ENCODE measurements at regions not wholly inside any gene's neighbourhood (a gene's known extent, or its start where the extent isn't known, plus 50 kb on each side); places are given as distances from the start of the nearest gene placed in this dataset.

GRCh38 chr21:28790335-28790734, 202.3 kb downstream of the LTN1 start:
- Histone ChIP-seq H3K4me3 (ENCODE audit: low read depth, low read length) (no peak overlapping the region), H3K27ac (ENCODE audit: low read depth, low read length) (no peak overlapping the region), H3K9me3 (ENCODE audit: control insufficient read depth, insufficient read depth, low read length) (no peaks in the 10 kb centered on the region), H3K27me3 (ENCODE audit: control insufficient read depth, insufficient read depth, low read length) (no peaks in the 10 kb centered on the region)
- ChIA-PET CTCF (interaction anchor here (3.2 kb wide), 1 partner anchor 45 kb away, joined by 21 read pairs; no protein-coding TSS in a partner anchor), POLR2A (no interaction called here)
- DNase-seq (ENCODE audit: low read depth, low spot score): no peak
- TF ChIP-seq, protein P1, sequence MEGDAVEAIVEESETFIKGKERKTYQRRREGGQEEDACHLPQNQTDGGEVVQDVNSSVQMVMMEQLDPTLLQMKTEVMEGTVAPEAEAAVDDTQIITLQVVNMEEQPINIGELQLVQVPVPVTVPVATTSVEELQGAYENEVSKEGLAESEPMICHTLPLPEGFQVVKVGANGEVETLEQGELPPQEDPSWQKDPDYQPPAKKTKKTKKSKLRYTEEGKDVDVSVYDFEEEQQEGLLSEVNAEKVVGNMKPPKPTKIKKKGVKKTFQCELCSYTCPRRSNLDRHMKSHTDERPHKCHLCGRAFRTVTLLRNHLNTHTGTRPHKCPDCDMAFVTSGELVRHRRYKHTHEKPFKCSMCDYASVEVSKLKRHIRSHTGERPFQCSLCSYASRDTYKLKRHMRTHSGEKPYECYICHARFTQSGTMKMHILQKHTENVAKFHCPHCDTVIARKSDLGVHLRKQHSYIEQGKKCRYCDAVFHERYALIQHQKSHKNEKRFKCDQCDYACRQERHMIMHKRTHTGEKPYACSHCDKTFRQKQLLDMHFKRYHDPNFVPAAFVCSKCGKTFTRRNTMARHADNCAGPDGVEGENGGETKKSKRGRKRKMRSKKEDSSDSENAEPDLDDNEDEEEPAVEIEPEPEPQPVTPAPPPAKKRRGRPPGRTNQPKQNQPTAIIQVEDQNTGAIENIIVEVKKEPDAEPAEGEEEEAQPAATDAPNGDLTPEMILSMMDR (IDR thresholded peaks at IDR 0.05; ENCODE audit: low read depth, low read length): no peak

GRCh38 chr21:28789523-28789922, 203.2 kb downstream of the LTN1 start:
- no peak overlapping the region for H3K27ac ChIP-seq (ENCODE audit: low read depth, low read length)
- no peaks in the 10 kb centered on the region for H3K9me3 ChIP-seq (ENCODE audit: control insufficient read depth, insufficient read depth, low read length)
- ChIA-PET CTCF (no interaction called here), POLR2A (no interaction called here)
- no peaks in the 10 kb centered on the region for H3K27me3 ChIP-seq (ENCODE audit: control insufficient read depth, insufficient read depth, low read length)
- no peak for DNase-seq (ENCODE audit: low read depth, low spot score)
- no peak overlapping the region for H3K4me3 ChIP-seq (ENCODE audit: low read depth, low read length)
- TF ChIP-seq, protein P1 (IDR thresholded peaks at IDR 0.05; ENCODE audit: low read depth, low read length): no peak

- H3K27me3 ChIP-seq (ENCODE audit: control insufficient read depth, insufficient read depth, low read length): no peaks in the 10 kb centered on the region
- peaks cover 8% of the 10 kb centered on the region for H3K9me3 ChIP-seq (ENCODE audit: control insufficient read depth, insufficient read depth, low read length)
- TF ChIP-seq, protein P1 (IDR thresholded peaks at IDR 0.05; ENCODE audit: low read depth, low read length): no peak
- ChIA-PET CTCF (no interaction called here), POLR2A (no interaction called here)
- no peak overlapping the region for H3K4me3 ChIP-seq (ENCODE audit: low read depth, low read length)
- H3K27ac ChIP-seq (ENCODE audit: low read depth, low read length): no peak overlapping the region
- no peak for DNase-seq (ENCODE audit: low read depth, low spot score)
Measured at GRCh38 chr21:28788030-28788429, 204.6 kb downstream of the LTN1 start.

DNA sequence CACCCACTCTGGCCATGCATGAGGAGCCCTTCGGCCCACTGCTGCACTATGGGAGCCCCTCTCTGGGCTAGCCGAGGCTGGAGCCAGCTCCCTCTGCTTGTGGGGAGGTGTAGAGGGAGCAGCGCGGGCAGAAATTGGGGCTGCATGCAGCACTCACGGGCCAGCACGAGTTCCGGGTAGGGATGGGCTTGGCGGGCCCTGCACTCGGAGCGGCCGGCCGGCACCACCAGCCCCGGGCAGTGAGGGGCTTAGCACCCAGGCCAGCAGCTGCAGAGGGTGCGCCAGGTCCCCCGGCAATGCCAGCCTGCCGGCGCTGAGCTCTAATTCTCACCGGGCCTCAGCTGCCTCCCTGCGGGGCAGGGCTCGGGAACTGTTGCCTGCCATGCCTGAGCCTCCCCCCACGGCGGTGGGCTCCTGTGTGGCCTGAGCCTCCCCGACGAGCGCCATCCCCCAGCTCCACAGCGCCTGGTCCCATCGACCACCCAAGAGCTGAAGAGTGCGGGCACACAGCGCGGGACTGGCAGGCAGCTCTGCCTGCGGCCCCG, 209.0 kb downstream of the LTN1 start:
- H3K27me3 ChIP-seq (ENCODE audit: control insufficient read depth, insufficient read depth, low read length): no peaks in the 10 kb centered on the region
- no peak overlapping the region for H3K27ac ChIP-seq (ENCODE audit: low read depth, low read length)
- H3K9me3 ChIP-seq (ENCODE audit: control insufficient read depth, insufficient read depth, low read length): peaks cover 8% of the 10 kb centered on the region
- POLR2A ChIA-PET: no interaction called here
- TF ChIP-seq, protein P1 (IDR thresholded peaks at IDR 0.05; ENCODE audit: low read depth, low read length): no peak
- CTCF ChIA-PET: interaction anchor here (0.7 kb wide), 1 partner anchor 30 kb away, joined by 4 read pairs; no protein-coding TSS in a partner anchor
- DNase-seq (ENCODE audit: low read depth, low spot score): no peak
- H3K4me3 ChIP-seq (ENCODE audit: low read depth, low read length): no peak overlapping the region

DNA sequence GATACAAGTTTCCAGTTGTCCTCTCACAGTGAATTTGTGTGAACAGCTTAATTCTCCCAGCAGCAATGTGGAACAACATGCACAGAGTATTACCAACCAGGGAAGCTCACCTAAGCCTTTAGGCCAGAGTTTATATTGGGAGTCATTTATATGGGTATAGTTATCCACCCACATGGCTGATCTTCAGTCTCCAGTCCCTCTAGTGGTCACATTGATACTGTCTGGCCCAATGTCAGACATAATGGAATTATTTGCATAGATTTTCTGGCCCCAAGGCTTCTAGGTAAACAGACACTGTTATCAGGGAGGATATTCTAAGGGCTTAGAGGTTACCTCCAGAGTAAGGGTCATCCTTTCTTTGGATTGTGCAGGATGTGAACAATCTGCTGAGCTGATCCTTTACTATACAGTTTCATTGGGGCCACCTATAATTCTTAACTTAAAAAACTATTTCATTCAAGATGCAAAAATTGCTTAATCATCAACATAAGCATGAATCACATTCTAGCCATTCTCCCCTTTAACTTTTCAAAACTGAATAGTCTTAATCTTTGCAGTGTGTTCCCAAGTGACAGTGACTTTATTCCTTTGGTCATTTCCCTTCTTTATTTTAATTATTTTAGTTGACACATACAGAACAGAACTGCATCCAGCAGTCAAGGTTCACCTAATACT, 210.9 kb downstream of the LTN1 start:
- H3K4me3 ChIP-seq (ENCODE audit: low read depth, low read length): no peak overlapping the region
- TF ChIP-seq, protein P1 (IDR thresholded peaks at IDR 0.05; ENCODE audit: low read depth, low read length): peak; percentile 69
- no peak for DNase-seq (ENCODE audit: low read depth, low spot score)
- POLR2A ChIA-PET: no interaction called here
- no peak overlapping the region for H3K27ac ChIP-seq (ENCODE audit: low read depth, low read length)
- CTCF ChIA-PET: interaction anchor here (0.6 to 1.8 kb wide), 11 partner anchors 9 to 442 kb away, joined by 3 to 10 read pairs (median 4); no protein-coding TSS in a partner anchor
- peaks cover 8% of the 10 kb centered on the region for H3K9me3 ChIP-seq (ENCODE audit: control insufficient read depth, insufficient read depth, low read length)
- H3K27me3 ChIP-seq (ENCODE audit: control insufficient read depth, insufficient read depth, low read length): no peaks in the 10 kb centered on the region
